Endothelial cell of umbilical vein (primary cell): ENCODE measurements at regions not wholly inside any gene's neighbourhood (a gene's known extent, or its start where the extent isn't known, plus 50 kb on each side); places are given as distances from the start of the nearest gene placed in this dataset.

Experiments
- BruUV-seq: library from RNA; stranded (reverse); fragments of 400-500 nt; replicated peaks from 2 replicates; lab custom pipeline; 2021; lab: Mats Ljungman, UMichigan
- CTCF ChIA-PET: fragments of 300-600, 350-600 bp; sonication (Branson Sonifier 250); formaldehyde crosslinking; loops from one replicate; lab custom pipeline; 2021; ENCODE audit warnings: antibody characterized with exemption, inconsistent platforms; lab: Charles Lee
- POLR2A ChIA-PET: fragments of 300-600, 350-600 bp; sonication (Branson Sonifier 250); formaldehyde crosslinking; loops from one replicate; lab custom pipeline; 2021; ENCODE audit warnings: antibody characterized with exemption, inconsistent platforms; lab: Charles Lee
- DNase-seq: peaks from one replicate; pipeline ENCODE4 v3.0.0-alpha.2; 2011; ENCODE audit warnings: low read depth, low spot score
- FAIRE-seq: peaks from 2 replicates; lab custom pipeline; 2011; peaks lifted over from hg19 to GRCh38; lab: Jason Lieb, UNC
- H2AFZ ChIP-seq: 2 replicates; pipeline ENCODE4 v1.6.0; 2012; ENCODE audit warnings: low read depth, low read length, control low read depth, inconsistent platforms
- H3K27ac ChIP-seq: 2 replicates; pipeline ENCODE4 v1.5.1; 2011; ENCODE audit warnings: low read depth, mild to moderate bottlenecking, control low read depth, low read length, moderate library complexity; ENCODE audit not compliant: insufficient read depth
- H3K27me3 ChIP-seq, 2 experiments: 2 replicates each; pipeline versions ENCODE4 v1.6.0 to v1.6.1; 2011; ENCODE audit warnings: low read length in 2 of 2, mixed read lengths in 1 of 2; ENCODE audit not compliant: control insufficient read depth in 2 of 2, insufficient read depth in 2 of 2
- H3K36me3 ChIP-seq, 2 experiments: 2 replicates in 1 of 2; 3 replicates in 1 of 2; pipeline ENCODE4 v1.5.1; 2011; ENCODE audit warnings: low read length in 2 of 2, mild to moderate bottlenecking in 1 of 2, moderate library complexity in 1 of 2; ENCODE audit not compliant: control insufficient read depth in 2 of 2, insufficient read depth in 2 of 2; ENCODE audit errors: extremely low read depth in 1 of 2
- H3K4me1 ChIP-seq: 3 replicates; pipeline ENCODE4 v1.5.1; 2011; ENCODE audit warnings: mild to moderate bottlenecking, low read length; ENCODE audit not compliant: control insufficient read depth, insufficient read depth; ENCODE audit errors: extremely low read depth
- H3K4me2 ChIP-seq: 2 replicates; pipeline ENCODE4 v1.6.1; 2011; ENCODE audit warnings: low read length, control low read depth, mixed read lengths; ENCODE audit not compliant: insufficient read depth
- H3K4me3 ChIP-seq, 3 experiments: fragments of 200-600 bp in 1 of 3; sonication (generic), shearing (Covaris generic) in 1 of 3; replicated peaks in 1 of 3; 2 replicates each; pipeline ENCODE4 v1.5.1; 2011 to 2016; ENCODE audit warnings: control low read depth in 3 of 3, low read length in 3 of 3, mild to moderate bottlenecking in 2 of 3, inconsistent platforms in 1 of 3, low read depth in 1 of 3, moderate library complexity in 1 of 3; ENCODE audit not compliant: insufficient read depth in 1 of 3
- H3K79me2 ChIP-seq: 2 replicates; pipeline ENCODE4 v1.6.0; 2012; ENCODE audit warnings: low read length, inconsistent platforms; ENCODE audit not compliant: control insufficient read depth, insufficient read depth
- H3K9ac ChIP-seq: replicated peaks from 2 replicates; pipeline ENCODE3; 2011; ENCODE audit warnings: low read length, control low read depth; ENCODE audit not compliant: insufficient read depth; ENCODE audit errors: extremely low read depth
- H3K9me1 ChIP-seq: replicated peaks from 3 replicates; pipeline ENCODE4 v1.6.0; 2011; ENCODE audit warnings: mild to moderate bottlenecking, low read length; ENCODE audit not compliant: control insufficient read depth, insufficient read depth; ENCODE audit errors: extremely low read depth
- H3K9me3 ChIP-seq: replicated peaks from 2 replicates; pipeline ENCODE4 v1.5.1; 2012; ENCODE audit warnings: low read length, inconsistent platforms; ENCODE audit not compliant: control insufficient read depth, insufficient read depth
- H4K20me1 ChIP-seq: replicated peaks from 2 replicates; pipeline ENCODE3; 2011; ENCODE audit warnings: mild to moderate bottlenecking, low read length; ENCODE audit not compliant: control insufficient read depth, insufficient read depth; ENCODE audit errors: extremely low read depth
- EZH2 ChIP-seq: IDR thresholded peaks from 2 replicates; pipeline ENCODE4 v1.6.1; 2012; ENCODE audit warnings: borderline replicate concordance, low read depth, mild to moderate bottlenecking, moderate library complexity, low read length, inconsistent platforms; ENCODE audit not compliant: severe bottlenecking
- FOS ChIP-seq: IDR thresholded peaks from 2 replicates; pipeline ENCODE4 v1.6.1; 2011; ENCODE audit warnings: mild to moderate bottlenecking, low read length, moderate library complexity, borderline replicate concordance; ENCODE audit not compliant: insufficient read depth
- GATA2 ChIP-seq: IDR thresholded peaks from 2 replicates; pipeline ENCODE4 v1.7.0; 2011; ENCODE audit warnings: low read depth, mild to moderate bottlenecking, moderate library complexity, mixed read lengths, low read length; ENCODE audit not compliant: insufficient read length, insufficient read depth
- JUN ChIP-seq: IDR thresholded peaks from 2 replicates; pipeline ENCODE4 v1.6.1; 2011; ENCODE audit warnings: borderline replicate concordance, low read depth; ENCODE audit not compliant: insufficient read length, insufficient read depth
- MYC ChIP-seq: IDR thresholded peaks from one replicate; pipeline ENCODE4 v1.6.1; 2011; ENCODE audit warnings: mild to moderate bottlenecking, low read depth, low read length
- POLR2A ChIP-seq: IDR thresholded peaks from 2 replicates; pipeline ENCODE4 v1.6.1; 2012; ENCODE audit warnings: low read depth, mild to moderate bottlenecking, control low read depth, low read length
- POLR2AphosphoS5 ChIP-seq: IDR thresholded peaks from 2 replicates; pipeline ENCODE4 v1.6.1; 2012; ENCODE audit warnings: low read depth, mild to moderate bottlenecking, control low read depth, low read length, moderate library complexity; ENCODE audit not compliant: insufficient read depth
- dilution Hi-C: fragments of 300-500 bp; cut with MboI; formaldehyde crosslinking; loops from one replicate; pipeline ENCODE4 v1.15.0; 2019; ENCODE audit warnings: low sequenced_read_pairs; ENCODE audit not compliant: extremely low pct_ligation_motif_present
- intact Hi-C: fragments of 100-400 bp; cut with micrococcal nuclease; formaldehyde crosslinking; loops from one replicate; pipeline ENCODE4 v1.10.0; 2022
- TF ChIP-seq, protein P1 (sequence below): IDR thresholded peaks from 2 replicates; pipeline ENCODE4 v1.6.1; 2011; ENCODE audit not compliant: insufficient read depth, insufficient read length
- TF ChIP-seq, protein P2 (sequence below), 2 donors: IDR thresholded peaks; 1 replicate in 1 of 2; 2 replicates in 1 of 2; pipeline ENCODE4 v1.5.1; 2011; ENCODE audit warnings: low read length in 2 of 2, mild to moderate bottlenecking in 2 of 2, moderate library complexity in 2 of 2, control low read depth in 1 of 2, inconsistent platforms in 1 of 2, low read depth in 1 of 2; ENCODE audit not compliant: insufficient read depth in 1 of 2; ENCODE audit errors: extremely low read depth in 1 of 2

DNA sequence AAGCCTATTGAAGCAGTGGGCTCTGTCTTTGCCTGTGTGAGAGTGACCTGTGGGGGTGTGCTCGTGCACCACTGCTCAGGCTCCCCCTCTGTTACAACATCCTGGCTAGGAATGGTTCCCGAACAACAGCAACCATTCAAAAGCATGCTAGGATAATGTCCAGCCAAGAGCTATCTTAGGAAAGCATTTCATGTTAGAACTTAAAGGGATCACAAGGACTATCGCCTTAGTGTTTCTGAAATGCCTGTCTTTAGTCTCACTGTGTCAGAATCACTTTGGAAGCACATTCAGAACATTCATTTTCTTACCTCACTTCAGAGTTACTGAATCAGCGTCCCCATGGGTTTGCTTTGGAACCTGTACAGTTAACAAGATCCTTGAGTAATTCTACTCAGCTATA lies 134.9 kb upstream of the DSEL start:
- no peak overlapping the region for H2AFZ ChIP-seq
- DNase-seq = no peak
- no peak for FAIRE-seq
- BruUV-seq = no TSS peak
- dilution Hi-C loops (no loop called here), intact Hi-C loops (no loop called here)
- H3K27me3 ChIP-seq = no peaks in the 10 kb centered on the region
- TF ChIP-seq MYC (no peak), GATA2 (no peak), POLR2A (no peak), POLR2AphosphoS5 (no peak), FOS (no peak), JUN (no peak), EZH2 (no peak)
- TF ChIP-seq, protein P1, sequence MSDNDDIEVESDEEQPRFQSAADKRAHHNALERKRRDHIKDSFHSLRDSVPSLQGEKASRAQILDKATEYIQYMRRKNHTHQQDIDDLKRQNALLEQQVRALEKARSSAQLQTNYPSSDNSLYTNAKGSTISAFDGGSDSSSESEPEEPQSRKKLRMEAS = no peak
- TF ChIP-seq, protein P2, sequence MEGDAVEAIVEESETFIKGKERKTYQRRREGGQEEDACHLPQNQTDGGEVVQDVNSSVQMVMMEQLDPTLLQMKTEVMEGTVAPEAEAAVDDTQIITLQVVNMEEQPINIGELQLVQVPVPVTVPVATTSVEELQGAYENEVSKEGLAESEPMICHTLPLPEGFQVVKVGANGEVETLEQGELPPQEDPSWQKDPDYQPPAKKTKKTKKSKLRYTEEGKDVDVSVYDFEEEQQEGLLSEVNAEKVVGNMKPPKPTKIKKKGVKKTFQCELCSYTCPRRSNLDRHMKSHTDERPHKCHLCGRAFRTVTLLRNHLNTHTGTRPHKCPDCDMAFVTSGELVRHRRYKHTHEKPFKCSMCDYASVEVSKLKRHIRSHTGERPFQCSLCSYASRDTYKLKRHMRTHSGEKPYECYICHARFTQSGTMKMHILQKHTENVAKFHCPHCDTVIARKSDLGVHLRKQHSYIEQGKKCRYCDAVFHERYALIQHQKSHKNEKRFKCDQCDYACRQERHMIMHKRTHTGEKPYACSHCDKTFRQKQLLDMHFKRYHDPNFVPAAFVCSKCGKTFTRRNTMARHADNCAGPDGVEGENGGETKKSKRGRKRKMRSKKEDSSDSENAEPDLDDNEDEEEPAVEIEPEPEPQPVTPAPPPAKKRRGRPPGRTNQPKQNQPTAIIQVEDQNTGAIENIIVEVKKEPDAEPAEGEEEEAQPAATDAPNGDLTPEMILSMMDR (IDR thresholded peaks at IDR 0.05; ENCODE audit: extremely low read depth in 1 of 2, insufficient read depth in 1 of 2, low read depth in 1 of 2, low read length in 2 of 2) = no peak
- no peak overlapping the region for H3K9ac ChIP-seq
- no peaks in the 10 kb centered on the region for H3K4me1 ChIP-seq
- no peaks in the 10 kb centered on the region for H4K20me1 ChIP-seq
- no peak overlapping the region for H3K4me2 ChIP-seq
- no peaks in the 10 kb centered on the region for H3K36me3 ChIP-seq
- CTCF ChIA-PET = no interaction called here
- no peaks in the 10 kb centered on the region for H3K79me2 ChIP-seq
- no peak overlapping the region for H3K4me3 ChIP-seq
- no peaks in the 10 kb centered on the region for H3K9me3 ChIP-seq
- H3K9me1 ChIP-seq = no peaks in the 10 kb centered on the region
- no peak overlapping the region for H3K27ac ChIP-seq
- POLR2A ChIA-PET = no interaction called here
